Esophagus squamous epithelium (tissue), 5 donors: ENCODE measurements at regions not wholly inside any gene's neighbourhood (a gene's known extent, or its start where the extent isn't known, plus 50 kb on each side); places are given as distances from the start of the nearest gene placed in this dataset.

Source experiments
- DNase-seq: peaks from one replicate; lab custom pipeline; 2025; lab: John Stamatoyannopoulos, UW
- H3K27ac ChIP-seq, 4 donors: fragments of 200-600 bp; sonication (generic); one replicate each; pipeline ENCODE4 v1.5.1; 2016 to 2019; ENCODE audit warnings: mild to moderate bottlenecking in 1 of 4
- H3K27me3 ChIP-seq, 4 donors: fragments of 200-600 bp; sonication (generic); 1 replicate in 3 of 4; 2 replicates in 1 of 4; pipeline versions ENCODE4 v1.5.1 to v1.6.0; 2017 to 2021; ENCODE audit warnings: antibody characterized with exemption in 1 of 4
- H3K36me3 ChIP-seq, 3 donors: fragments of 200-600 bp; sonication (generic); one replicate each; pipeline ENCODE4 v1.5.1; 2016 to 2019
- H3K4me1 ChIP-seq, 3 donors: fragments of 200-600 bp; sonication (generic); one replicate each; pipeline ENCODE4 v1.5.1; 2017 to 2019
- H3K4me3 ChIP-seq, 4 donors: fragments of 200-600 bp; sonication (generic); 1 replicate in 3 of 4; 2 replicates in 1 of 4; pipeline ENCODE4 v1.5.1; 2016 to 2019; ENCODE audit warnings: mild to moderate bottlenecking in 2 of 4, moderate library complexity in 1 of 4
- H3K9me3 ChIP-seq, 3 donors: fragments of 200-600 bp; sonication (generic); one replicate each; pipeline ENCODE4 v1.5.1; 2016 to 2019
- CTCF ChIP-seq, 6 experiments: fragments of 450-650 bp in 4 of 6; fragments of 200-600 bp in 2 of 6; sonication (generic) in 2 of 6; IDR thresholded peaks; one replicate each; pipeline ENCODE4 v1.5.1; 2016 to 2019; ENCODE audit warnings: antibody characterized with exemption in 6 of 6, mild to moderate bottlenecking in 4 of 6, moderate library complexity in 4 of 6
- POLR2A ChIP-seq, 4 donors: fragments of 450-650 bp; IDR thresholded peaks; one replicate each; pipeline ENCODE4 v1.6.1; 2017; ENCODE audit warnings: antibody characterized with exemption in 4 of 4, mild to moderate bottlenecking in 4 of 4, moderate library complexity in 3 of 4
- WGBS, 2 donors: methylation state at CpG; one replicate each; pipeline ENCODE4 v1.1.5; 2018; 5-methylcytosine and 5-hydroxymethylcytosine counted together
- intact Hi-C: fragments of 100-400 bp; cut with DNase I; formaldehyde crosslinking; loops from one replicate; pipeline ENCODE4 v1.15.0; 2022
- donor health status: DM: yes; HTN: yes; CAD: no.

DNA sequence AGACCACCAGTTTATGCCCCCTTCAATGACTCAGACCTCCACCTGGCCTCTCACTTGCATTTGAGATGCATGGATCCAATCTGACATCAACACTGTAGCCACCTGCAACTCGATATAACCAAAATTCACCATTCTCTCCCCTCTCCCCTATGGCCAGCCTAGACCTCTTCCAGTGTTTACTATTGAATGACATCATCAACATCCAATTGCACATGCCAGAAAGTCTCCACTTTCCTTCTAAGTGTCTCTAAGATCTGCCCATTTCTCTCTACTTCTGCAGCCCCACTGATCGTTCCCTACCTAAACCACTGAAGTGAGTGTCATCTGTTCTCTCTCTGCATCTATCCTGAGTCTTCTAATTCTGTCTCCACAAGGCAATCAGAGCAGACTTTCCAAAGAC lies 151.3 kb upstream of the APCDD1 start:
- H3K36me3 ChIP-seq = no peaks in the 10 kb centered on the region
- H3K27ac ChIP-seq = no peak overlapping the region
- H3K27me3 ChIP-seq = no peaks in the 10 kb centered on the region
- H3K9me3 ChIP-seq = no peaks in the 10 kb centered on the region
- no peak for TF ChIP-seq CTCF (IDR thresholded peaks at IDR 0.05)
- no peak for TF ChIP-seq POLR2A (IDR thresholded peaks at IDR 0.05)
- 91 to 97% methylated on average over 2 of the region's 2 CpGs for WGBS, 2 donors
- intact Hi-C loops = no loop called here
- no peak for DNase-seq
- peaks cover 7 to 18% (median 9%) of the 10 kb centered on the region in 3 donors for H3K4me1 ChIP-seq
- H3K4me3 ChIP-seq = no peak overlapping the region

GRCh38 chr18:10304853-10305252 lies 149.6 kb upstream of the APCDD1 start:
- Histone ChIP-seq H3K27me3 (no peaks in the 10 kb centered on the region), H3K27ac (peak overlapping the region in 1 of 4 donors; percentile 22), H3K36me3 (no peaks in the 10 kb centered on the region), H3K9me3 (no peaks in the 10 kb centered on the region), H3K4me1 (peaks cover 5 to 18% (median 9%) of the 10 kb centered on the region in 3 donors), H3K4me3 (no peak overlapping the region)
- DNase-seq = no peak
- WGBS, 2 donors = 5 to 29% methylated on average over 1 to 3 of the region's 3 CpGs
- intact Hi-C loops = no loop called here
- TF ChIP-seq CTCF (IDR thresholded peaks at IDR 0.05) = no peak
- TF ChIP-seq POLR2A (IDR thresholded peaks at IDR 0.05) = no peak

DNA sequence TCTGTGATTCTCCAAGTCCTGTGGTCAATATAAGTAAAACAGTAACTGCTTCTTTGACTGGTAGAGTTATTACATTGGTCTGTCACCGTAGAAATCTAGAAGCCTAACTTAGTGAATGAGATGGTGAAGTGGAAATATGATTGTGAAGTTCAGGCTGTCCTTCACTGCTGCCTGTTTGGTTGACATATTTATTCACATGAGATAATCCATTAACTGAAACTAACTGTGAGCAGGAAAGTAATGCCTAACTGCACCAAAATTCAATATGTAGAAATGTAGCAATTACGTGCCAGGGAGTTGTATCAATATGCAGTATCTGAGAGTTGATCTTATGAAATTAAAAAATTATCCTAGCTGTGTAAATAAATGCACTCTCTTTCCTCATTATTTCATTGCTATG lies 147.7 kb upstream of the APCDD1 start:
- WGBS, 2 donors = 84 to 94% methylated on average over 2 of the region's 2 CpGs

DNA sequence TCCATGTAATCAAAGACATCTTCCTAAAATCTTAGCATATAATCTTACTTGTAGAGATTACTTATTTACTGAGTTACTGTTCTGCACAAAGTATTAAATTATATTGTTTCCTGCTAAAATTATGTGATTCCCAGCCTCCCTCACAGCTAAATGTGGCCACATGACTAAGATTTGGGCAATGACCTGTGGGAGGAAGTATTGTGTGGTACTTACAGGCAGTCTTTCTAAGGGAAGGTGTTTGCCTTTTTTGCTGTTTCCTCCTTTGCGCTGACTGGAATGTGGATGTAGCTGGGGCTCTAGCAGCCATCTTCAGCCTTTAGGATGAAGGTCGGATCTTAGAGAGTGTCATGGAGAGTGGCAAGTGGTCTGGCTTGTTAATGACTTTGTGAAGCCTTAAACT lies 146.3 kb upstream of the APCDD1 start:
- 73 to 78% methylated on average over 2 of the region's 2 CpGs for WGBS, 2 donors
- no peaks in the 10 kb centered on the region for H3K27me3 ChIP-seq
- DNase-seq = no peak
- H3K36me3 ChIP-seq = no peaks in the 10 kb centered on the region
- H3K4me1 ChIP-seq = peaks cover 5 to 18% (median 9%) of the 10 kb centered on the region in 3 donors
- H3K9me3 ChIP-seq = no peaks in the 10 kb centered on the region
- intact Hi-C loops = no loop called here
- no peak for TF ChIP-seq POLR2A (IDR thresholded peaks at IDR 0.05)
- no peak for TF ChIP-seq CTCF (IDR thresholded peaks at IDR 0.05)
- H3K4me3 ChIP-seq = no peak overlapping the region
- H3K27ac ChIP-seq = no peak overlapping the region

More for the DNA sequence above, 147.7 kb upstream of the APCDD1 start:
- Histone ChIP-seq H3K27ac (no peak overlapping the region), H3K36me3 (no peaks in the 10 kb centered on the region), H3K9me3 (no peaks in the 10 kb centered on the region), H3K27me3 (no peaks in the 10 kb centered on the region), H3K4me3 (no peak overlapping the region), H3K4me1 (peaks cover 5 to 18% (median 9%) of the 10 kb centered on the region in 3 donors)
- DNase-seq = no peak
- intact Hi-C loops = no loop called here
- TF ChIP-seq POLR2A (IDR thresholded peaks at IDR 0.05) (no peak), CTCF (IDR thresholded peaks at IDR 0.05) (no peak)

GRCh38 chr18:10310626-10311025 lies 143.8 kb upstream of the APCDD1 start:
- DNase-seq = no peak
- Histone ChIP-seq H3K27me3 (no peaks in the 10 kb centered on the region), H3K4me1 (peaks cover 0 to under 1% (median 0%) of the 10 kb centered on the region in 3 donors), H3K36me3 (no peaks in the 10 kb centered on the region), H3K27ac (no peak overlapping the region), H3K9me3 (no peaks in the 10 kb centered on the region), H3K4me3 (no peak overlapping the region)
- 90 to 91% methylated on average over 4 of the region's 4 CpGs for WGBS, 2 donors
- intact Hi-C loops = no loop called here
- no peak for TF ChIP-seq POLR2A (IDR thresholded peaks at IDR 0.05)
- TF ChIP-seq CTCF (IDR thresholded peaks at IDR 0.05) = no peak
